GM19025 (cell line): ENCODE measurements at regions not wholly inside any gene's neighbourhood (a gene's known extent, or its start where the extent isn't known, plus 50 kb on each side); places are given as distances from the start of the nearest gene placed in this dataset.

Experiments
- ATAC-seq: cut with Tn5 transposase; IDR thresholded peaks from one replicate; pipeline ENCODE4 v1.9.1; 2021; ENCODE audit warnings: mild to moderate bottlenecking, low read depth, moderate library complexity; ENCODE audit not compliant: unreplicated experiment

GRCh38 chr20:17172836-17173516 is 53.9 kb upstream of the PCSK2 start:
- ATAC-seq, result no peak
